ENCODE measurements at regions not wholly inside any gene's neighbourhood (a gene's known extent, or its start where the extent isn't known, plus 50 kb on each side); places are given as distances from the start of the nearest gene placed in this dataset.

DNA sequence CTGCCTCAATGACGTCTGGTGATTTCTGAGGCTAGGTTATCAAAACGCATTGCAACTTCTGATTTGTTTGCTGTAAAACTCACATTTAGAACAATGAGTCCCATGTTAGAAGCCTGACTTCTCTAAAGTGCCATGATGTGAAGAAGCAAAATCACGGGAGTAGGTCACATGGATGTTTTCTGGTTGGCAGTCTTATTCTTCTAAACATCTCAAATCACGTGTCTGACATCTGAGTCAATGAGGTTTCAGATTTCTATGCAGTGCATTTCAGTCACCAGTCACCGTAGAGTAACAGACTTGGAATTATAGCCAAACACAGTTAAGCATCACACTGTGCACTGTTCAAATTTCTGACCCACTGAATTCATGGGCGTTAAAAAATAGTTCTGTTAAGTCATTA, 482.1 kb downstream of the TMA16 start:
- no peak overlapping the region for H3K4me3 Mint-ChIP-seq
- no peaks in the 10 kb centered on the region for H3K9me3 Mint-ChIP-seq
- no peaks in the 10 kb centered on the region for H3K27me3 Mint-ChIP-seq
- H3K27ac Mint-ChIP-seq: no peak overlapping the region
- TF ChIP-seq, protein P1, sequence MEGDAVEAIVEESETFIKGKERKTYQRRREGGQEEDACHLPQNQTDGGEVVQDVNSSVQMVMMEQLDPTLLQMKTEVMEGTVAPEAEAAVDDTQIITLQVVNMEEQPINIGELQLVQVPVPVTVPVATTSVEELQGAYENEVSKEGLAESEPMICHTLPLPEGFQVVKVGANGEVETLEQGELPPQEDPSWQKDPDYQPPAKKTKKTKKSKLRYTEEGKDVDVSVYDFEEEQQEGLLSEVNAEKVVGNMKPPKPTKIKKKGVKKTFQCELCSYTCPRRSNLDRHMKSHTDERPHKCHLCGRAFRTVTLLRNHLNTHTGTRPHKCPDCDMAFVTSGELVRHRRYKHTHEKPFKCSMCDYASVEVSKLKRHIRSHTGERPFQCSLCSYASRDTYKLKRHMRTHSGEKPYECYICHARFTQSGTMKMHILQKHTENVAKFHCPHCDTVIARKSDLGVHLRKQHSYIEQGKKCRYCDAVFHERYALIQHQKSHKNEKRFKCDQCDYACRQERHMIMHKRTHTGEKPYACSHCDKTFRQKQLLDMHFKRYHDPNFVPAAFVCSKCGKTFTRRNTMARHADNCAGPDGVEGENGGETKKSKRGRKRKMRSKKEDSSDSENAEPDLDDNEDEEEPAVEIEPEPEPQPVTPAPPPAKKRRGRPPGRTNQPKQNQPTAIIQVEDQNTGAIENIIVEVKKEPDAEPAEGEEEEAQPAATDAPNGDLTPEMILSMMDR (conservative IDR thresholded peaks at IDR 0.05): no peak
- DNase-seq (ENCODE audit: extremely low spot score, unreplicated experiment): no peak
- no peaks in the 10 kb centered on the region for H3K36me3 Mint-ChIP-seq
- H3K4me1 Mint-ChIP-seq (ENCODE audit: unreplicated experiment): no peaks in the 10 kb centered on the region

- TF ChIP-seq, protein P1 (conservative IDR thresholded peaks at IDR 0.05): no peak
- Mint-ChIP-seq H3K27ac (no peak overlapping the region), H3K4me1 (ENCODE audit: unreplicated experiment) (peaks cover 4% of the 10 kb centered on the region), H3K4me3 (peak overlapping the region; percentile 19), H3K36me3 (no peaks in the 10 kb centered on the region), H3K27me3 (peaks cover 4% of the 10 kb centered on the region), H3K9me3 (no peaks in the 10 kb centered on the region)
- DNase-seq (ENCODE audit: extremely low spot score, unreplicated experiment): no peak
Measured at GRCh38 chr4:163988391-163988790, 493.9 kb downstream of the TMA16 start.

DNA sequence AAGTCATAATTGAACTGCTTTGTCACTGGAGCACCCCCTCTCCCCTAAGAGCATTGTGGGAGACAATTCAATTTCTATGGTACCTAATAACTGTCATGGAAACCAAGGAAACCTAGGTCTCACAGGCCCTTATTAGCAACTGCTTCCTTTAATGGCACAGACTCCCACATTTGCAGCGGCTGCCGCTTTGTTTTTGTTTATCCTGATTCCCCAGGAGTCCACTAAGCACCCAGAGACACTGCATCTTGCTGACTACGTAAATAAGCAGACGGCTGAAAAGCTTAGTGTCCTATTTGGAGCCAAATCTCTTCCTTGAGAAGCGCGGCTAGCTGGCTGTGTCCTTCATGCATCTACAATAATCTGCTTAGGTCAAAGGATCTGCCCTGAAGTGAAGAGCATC, 494.4 kb downstream of the TMA16 start:
- H3K9me3 Mint-ChIP-seq: no peaks in the 10 kb centered on the region
- no peak for DNase-seq (ENCODE audit: extremely low spot score, unreplicated experiment)
- peaks cover 4% of the 10 kb centered on the region for H3K27me3 Mint-ChIP-seq
- TF ChIP-seq, protein P1 (conservative IDR thresholded peaks at IDR 0.05): no peak
- H3K27ac Mint-ChIP-seq: no peak overlapping the region
- H3K36me3 Mint-ChIP-seq: no peaks in the 10 kb centered on the region
- H3K4me1 Mint-ChIP-seq (ENCODE audit: unreplicated experiment): peaks cover 4% of the 10 kb centered on the region
- H3K4me3 Mint-ChIP-seq: no peak overlapping the region

GRCh38 chr4:163991298-163991865, 496.9 kb downstream of the TMA16 start:
- TF ChIP-seq, protein P1 (conservative IDR thresholded peaks at IDR 0.05): no peak
- no peaks in the 10 kb centered on the region for H3K36me3 Mint-ChIP-seq
- no peak overlapping the region for H3K4me3 Mint-ChIP-seq
- DNase-seq (ENCODE audit: extremely low spot score, unreplicated experiment): no peak
- H3K27ac Mint-ChIP-seq: no peak overlapping the region
- H3K4me1 Mint-ChIP-seq (ENCODE audit: unreplicated experiment): peaks cover 4% of the 10 kb centered on the region
- H3K27me3 Mint-ChIP-seq: peaks cover 4% of the 10 kb centered on the region
- no peaks in the 10 kb centered on the region for H3K9me3 Mint-ChIP-seq

GRCh38 chr4:164009435-164009834, 514.9 kb downstream of the TMA16 start:
- H3K4me3 Mint-ChIP-seq: no peak overlapping the region
- DNase-seq (ENCODE audit: extremely low spot score, unreplicated experiment): no peak
- H3K27ac Mint-ChIP-seq: no peak overlapping the region
- H3K27me3 Mint-ChIP-seq: no peaks in the 10 kb centered on the region
- H3K36me3 Mint-ChIP-seq: no peaks in the 10 kb centered on the region
- no peaks in the 10 kb centered on the region for H3K4me1 Mint-ChIP-seq (ENCODE audit: unreplicated experiment)
- no peaks in the 10 kb centered on the region for H3K9me3 Mint-ChIP-seq
- TF ChIP-seq, protein P1 (conservative IDR thresholded peaks at IDR 0.05): no peak

DNA sequence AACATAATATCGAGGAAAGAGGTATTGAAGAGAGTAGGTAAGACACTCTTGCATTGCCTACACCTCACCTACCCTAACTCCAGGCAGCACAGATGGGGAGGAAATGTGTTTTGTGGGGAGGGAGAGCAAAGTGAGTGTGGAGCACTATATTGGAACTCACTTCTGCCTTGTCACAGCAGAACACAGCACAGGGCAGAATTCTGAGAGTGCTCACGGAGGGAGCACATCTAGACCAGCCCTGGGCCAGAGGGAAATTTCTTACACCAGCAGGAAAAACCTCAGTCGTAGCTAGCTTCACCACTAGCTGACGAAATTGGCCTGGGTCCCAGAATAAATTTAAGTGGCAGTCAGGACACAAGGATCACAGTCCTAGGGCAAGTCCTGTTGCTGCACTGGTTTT, 517.3 kb downstream of the TMA16 start:
- no peak for DNase-seq (ENCODE audit: extremely low spot score, unreplicated experiment)
- no peak overlapping the region for H3K4me3 Mint-ChIP-seq
- H3K4me1 Mint-ChIP-seq (ENCODE audit: unreplicated experiment): no peaks in the 10 kb centered on the region
- no peaks in the 10 kb centered on the region for H3K27me3 Mint-ChIP-seq
- no peak overlapping the region for H3K27ac Mint-ChIP-seq
- H3K9me3 Mint-ChIP-seq: no peaks in the 10 kb centered on the region
- no peaks in the 10 kb centered on the region for H3K36me3 Mint-ChIP-seq
- TF ChIP-seq, protein P1 (conservative IDR thresholded peaks at IDR 0.05): no peak

All from type B pancreatic cell (in vitro differentiated cells).